Mucosa of descending colon (tissue), 3 donors: ENCODE measurements at regions not wholly inside any gene's neighbourhood (a gene's known extent, or its start where the extent isn't known, plus 50 kb on each side); places are given as distances from the start of the nearest gene placed in this dataset.

Source experiments
- ATAC-seq: fragments of 200-7000 bp; cut with Tn5 transposase; one replicate; pipeline ENCODE4 v1.9.1; 2020; ENCODE audit warnings: mild to moderate bottlenecking, moderate library complexity
- DNase-seq, 3 donors: peaks; one replicate each; pipeline ENCODE4 v3.0.0-alpha.2; 2020
- H3K36me3 ChIP-seq: fragments of 200-600 bp; one replicate; pipeline ENCODE4 v1.8.0; 2021; ENCODE audit warnings: low read depth, mild to moderate bottlenecking
- H3K4me1 ChIP-seq: fragments of 200-600 bp; one replicate; pipeline ENCODE4 v1.8.0; 2021; ENCODE audit warnings: low read depth, mild to moderate bottlenecking
- H3K4me3 ChIP-seq: fragments of 200-600 bp; one replicate; pipeline ENCODE4 v1.8.0; 2021; ENCODE audit warnings: mild to moderate bottlenecking
- H3K9me3 ChIP-seq: fragments of 200-600 bp; one replicate; pipeline ENCODE4 v1.8.0; 2021; ENCODE audit warnings: mild to moderate bottlenecking
- intact Hi-C, 2 donors: fragments of 100-400 bp; cut with DNase I in 1 of 2; cut with micrococcal nuclease in 1 of 2; formaldehyde crosslinking; loops; one replicate each; pipeline versions ENCODE4 v1.11.0 to v1.11.1; 2022; cut with DNase I, micrococcal nuclease
- TF ChIP-seq, protein P1 (sequence below): fragments of 200-600 bp; IDR thresholded peaks from one replicate; pipeline ENCODE4 v1.8.0; 2022; ENCODE audit warnings: antibody characterized with exemption, mild to moderate bottlenecking
- donor health status: DM: no; HTN: no; CAD: no; lungs with moderate emphysema.
- donor health status: DM: no; HTN: no; CAD: no.
- donor health status: DM: no; HTN: yes; CAD: no.

DNA sequence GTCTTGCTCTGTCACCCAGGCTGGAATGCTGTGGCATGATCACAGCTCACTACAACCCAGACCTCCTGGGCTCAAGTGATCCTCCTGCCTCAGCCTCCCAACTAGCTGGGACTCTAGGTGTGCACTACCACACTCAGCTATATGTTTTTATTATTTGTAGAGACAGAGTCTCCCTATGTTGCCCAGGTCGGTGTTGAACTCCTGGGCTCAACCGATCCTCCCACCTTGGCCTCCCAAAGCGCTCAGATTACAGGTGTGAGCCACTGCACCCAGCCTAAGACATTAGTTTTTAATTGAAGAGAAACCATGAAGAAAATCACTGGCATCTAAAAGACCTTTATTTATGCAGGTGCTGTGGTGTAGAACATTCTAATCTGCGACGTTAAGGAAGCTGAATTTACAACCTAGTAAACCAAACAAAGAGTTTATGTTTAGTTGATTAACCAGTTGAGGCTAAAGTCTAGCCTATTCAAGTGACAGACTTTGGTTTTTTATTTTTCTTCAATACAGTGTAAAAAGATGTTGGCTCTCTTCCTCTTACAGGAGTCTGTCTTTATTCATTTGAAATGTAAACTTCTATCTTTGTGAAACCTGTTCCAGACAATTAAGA lies 52.5 kb upstream of the NBL1 start:
- TF ChIP-seq, protein P1, sequence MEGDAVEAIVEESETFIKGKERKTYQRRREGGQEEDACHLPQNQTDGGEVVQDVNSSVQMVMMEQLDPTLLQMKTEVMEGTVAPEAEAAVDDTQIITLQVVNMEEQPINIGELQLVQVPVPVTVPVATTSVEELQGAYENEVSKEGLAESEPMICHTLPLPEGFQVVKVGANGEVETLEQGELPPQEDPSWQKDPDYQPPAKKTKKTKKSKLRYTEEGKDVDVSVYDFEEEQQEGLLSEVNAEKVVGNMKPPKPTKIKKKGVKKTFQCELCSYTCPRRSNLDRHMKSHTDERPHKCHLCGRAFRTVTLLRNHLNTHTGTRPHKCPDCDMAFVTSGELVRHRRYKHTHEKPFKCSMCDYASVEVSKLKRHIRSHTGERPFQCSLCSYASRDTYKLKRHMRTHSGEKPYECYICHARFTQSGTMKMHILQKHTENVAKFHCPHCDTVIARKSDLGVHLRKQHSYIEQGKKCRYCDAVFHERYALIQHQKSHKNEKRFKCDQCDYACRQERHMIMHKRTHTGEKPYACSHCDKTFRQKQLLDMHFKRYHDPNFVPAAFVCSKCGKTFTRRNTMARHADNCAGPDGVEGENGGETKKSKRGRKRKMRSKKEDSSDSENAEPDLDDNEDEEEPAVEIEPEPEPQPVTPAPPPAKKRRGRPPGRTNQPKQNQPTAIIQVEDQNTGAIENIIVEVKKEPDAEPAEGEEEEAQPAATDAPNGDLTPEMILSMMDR, result no peak
- Histone ChIP-seq H3K9me3 (no peaks in the 10 kb centered on the region), H3K4me1 (peaks cover 9% of the 10 kb centered on the region), H3K4me3 (no peak overlapping the region), H3K36me3 (peaks cover 1% of the 10 kb centered on the region)
- intact Hi-C loops, result loop anchor here in 1 of 2 donors (10.0 kb wide), 1 partner anchor 53 kb away; the partner anchor contains the start of gene NBL1
- DNase-seq (peak in 1 of 3 donors; percentile 50), ATAC-seq (peak; percentile 68)

DNA sequence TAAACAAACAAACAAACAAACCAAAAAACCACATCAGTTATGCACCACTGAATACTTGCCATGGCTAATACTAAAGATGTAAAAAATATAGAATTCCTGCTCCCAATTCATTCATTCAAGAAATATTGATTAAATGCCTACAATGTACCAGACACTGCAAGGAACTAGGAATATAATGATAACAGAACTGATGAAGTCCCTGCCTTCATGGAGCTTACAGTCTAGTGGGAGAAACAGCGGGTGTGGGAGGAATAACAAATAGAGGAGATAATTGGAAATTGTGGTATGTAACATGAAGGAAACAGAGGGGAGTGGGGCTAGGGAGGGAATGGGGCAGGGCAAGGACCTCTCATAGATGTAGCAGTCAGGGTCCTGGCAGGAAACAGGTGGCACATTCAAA lies 58.6 kb upstream of the NBL1 start:
- DNase-seq (no peak), ATAC-seq (no peak)
- TF ChIP-seq, protein P1, result no peak
- intact Hi-C loops, result no loop called here
- H3K4me3 ChIP-seq, result no peak overlapping the region
- no peaks in the 10 kb centered on the region for H3K36me3 ChIP-seq
- no peaks in the 10 kb centered on the region for H3K9me3 ChIP-seq
- no peaks in the 10 kb centered on the region for H3K4me1 ChIP-seq

DNA sequence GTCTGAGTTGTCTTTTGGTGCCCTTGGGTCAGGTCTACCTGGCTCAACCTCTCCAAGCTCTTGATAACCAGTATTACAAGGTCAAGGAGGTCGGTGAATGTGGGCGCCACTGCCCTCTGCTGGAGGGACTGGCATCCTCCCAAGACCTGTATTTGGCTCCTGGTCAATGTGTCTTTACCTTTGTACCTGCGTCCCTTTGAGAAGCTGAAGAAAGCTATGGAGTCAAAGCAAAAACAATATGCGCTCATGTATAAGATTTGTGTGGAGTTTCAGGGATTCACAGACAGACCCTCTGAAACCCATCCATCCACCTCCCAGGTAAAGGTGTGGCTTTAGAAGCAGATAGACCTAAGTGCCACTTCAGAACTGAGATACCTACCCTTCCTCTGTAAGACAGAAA lies 61.8 kb upstream of the NBL1 start:
- Histone ChIP-seq H3K36me3 (no peaks in the 10 kb centered on the region), H3K4me1 (no peaks in the 10 kb centered on the region), H3K4me3 (no peak overlapping the region), H3K9me3 (no peaks in the 10 kb centered on the region)
- TF ChIP-seq, protein P1, result peak; percentile 54
- peak; percentile 81 to 91 (median 90) for DNase-seq
- ATAC-seq, result peak; percentile 98
- intact Hi-C loops, result no loop called here

DNA sequence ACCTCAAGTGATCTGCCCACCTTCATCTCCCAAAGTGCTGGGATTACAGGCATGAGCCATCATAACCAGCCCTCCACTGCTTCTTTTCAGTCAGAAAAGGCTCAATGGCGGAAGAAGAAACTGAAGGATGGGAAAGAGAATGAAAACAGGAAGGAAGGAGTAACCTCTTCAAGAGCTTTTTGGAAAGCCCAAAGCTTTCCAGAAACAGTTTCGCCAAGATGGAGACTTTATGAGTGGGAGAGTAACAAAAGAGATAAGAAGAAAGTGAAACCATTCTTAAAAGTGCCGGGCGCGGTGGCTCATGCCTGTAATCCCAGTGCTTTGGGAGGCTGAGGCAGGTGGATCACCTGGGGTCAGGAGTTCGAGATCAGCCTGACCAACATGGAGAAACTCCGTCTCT lies 62.7 kb upstream of the NBL1 start:
- H3K36me3 ChIP-seq, result no peaks in the 10 kb centered on the region
- ATAC-seq (no peak), DNase-seq (no peak)
- TF ChIP-seq, protein P1, result no peak
- intact Hi-C loops, result no loop called here
- H3K4me1 ChIP-seq, result no peaks in the 10 kb centered on the region
- H3K9me3 ChIP-seq, result no peaks in the 10 kb centered on the region
- no peak overlapping the region for H3K4me3 ChIP-seq

DNA sequence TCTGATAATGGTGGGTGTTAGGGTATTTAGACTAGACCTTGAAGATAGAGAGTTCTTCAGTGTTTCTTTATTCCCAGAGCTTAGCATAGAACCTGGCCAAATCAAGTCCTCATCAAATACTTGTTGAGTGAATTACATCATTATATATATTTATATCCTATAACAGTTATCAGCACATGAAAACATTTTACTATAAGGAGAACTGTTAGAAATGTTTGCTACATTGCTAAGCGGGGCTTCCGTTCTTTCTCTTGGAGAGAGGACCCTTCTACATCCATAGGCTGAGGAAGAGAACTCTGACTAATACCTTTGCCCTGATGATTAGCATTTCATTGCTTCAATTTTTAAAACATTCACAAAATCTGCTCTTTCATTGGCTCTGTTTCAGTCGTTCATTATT lies 66.5 kb upstream of the NBL1 start:
- Histone ChIP-seq H3K9me3 (no peaks in the 10 kb centered on the region), H3K36me3 (no peaks in the 10 kb centered on the region), H3K4me3 (no peak overlapping the region), H3K4me1 (no peaks in the 10 kb centered on the region)
- ATAC-seq (no peak), DNase-seq (no peak)
- intact Hi-C loops, result no loop called here
- TF ChIP-seq, protein P1, result no peak

DNA sequence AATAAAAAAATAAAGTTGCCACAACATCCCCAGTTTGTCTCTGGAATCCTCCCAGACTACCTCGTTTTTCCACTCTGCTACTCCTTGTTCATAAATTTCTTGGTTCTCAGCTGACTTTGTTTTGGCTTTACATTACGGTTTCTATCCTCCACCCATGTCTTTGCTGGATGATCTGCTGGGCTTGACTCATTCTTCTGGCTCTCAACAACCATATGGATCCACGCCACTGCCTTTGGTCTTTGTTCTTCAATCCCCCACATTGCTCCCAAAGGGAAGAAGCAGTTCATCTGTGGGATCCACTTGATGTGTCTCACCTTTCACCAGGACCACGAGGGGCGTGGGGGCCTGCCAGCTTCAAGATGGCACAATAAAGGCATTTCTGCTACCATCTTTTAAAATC lies 67.1 kb upstream of the NBL1 start:
- H3K36me3 ChIP-seq, result no peaks in the 10 kb centered on the region
- ATAC-seq (no peak), DNase-seq (no peak)
- intact Hi-C loops, result no loop called here
- TF ChIP-seq, protein P1, result no peak
- H3K9me3 ChIP-seq, result no peaks in the 10 kb centered on the region
- no peak overlapping the region for H3K4me3 ChIP-seq
- H3K4me1 ChIP-seq, result no peaks in the 10 kb centered on the region
